ENCODE measurements at regions not wholly inside any gene's neighbourhood (a gene's known extent, or its start where the extent isn't known, plus 50 kb on each side); places are given as distances from the start of the nearest gene placed in this dataset.
"Not testable (repeated sequence)": the region's sequence is repeated elsewhere in the genome, so short reads cannot be mapped to it uniquely, and the experiment has no call there.

DNA sequence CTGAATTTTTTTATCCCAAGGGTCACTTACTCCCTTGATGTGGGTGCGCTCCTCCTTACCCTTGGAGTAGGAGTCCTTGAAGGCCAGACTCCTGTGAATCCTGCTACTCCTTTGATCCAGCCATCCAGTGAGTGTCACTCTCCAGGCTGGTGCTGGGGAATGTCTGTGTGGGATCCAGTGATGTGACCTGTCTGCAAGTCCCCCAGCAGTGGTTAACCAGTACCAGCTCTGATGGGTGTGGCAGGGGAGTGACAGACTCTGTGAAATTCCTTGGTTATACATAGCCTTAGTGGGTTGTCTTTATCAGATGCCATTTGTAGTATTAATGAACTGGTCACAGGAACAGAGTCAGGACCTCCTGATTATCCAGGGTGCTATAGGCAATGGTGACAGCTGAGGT, 409.5 kb upstream of the LMO3 start:
- TF ChIP-seq MXI1 (conservative IDR thresholded peaks at IDR 0.05; ENCODE audit: poor library complexity, severe bottlenecking), result no peak
- TF ChIP-seq EP300 (conservative IDR thresholded peaks at IDR 0.05; ENCODE audit: poor library complexity, severe bottlenecking), result no peak
- no peak for TF ChIP-seq RAD21 (conservative IDR thresholded peaks at IDR 0.05)
- no peak for TF ChIP-seq TAF1 (IDR thresholded peaks at IDR 0.05; ENCODE audit: low read depth)
- TF ChIP-seq POLR2AphosphoS5 (IDR thresholded peaks at IDR 0.05), result no peak
- no peak for TF ChIP-seq CTCF (IDR thresholded peaks at IDR 0.05; ENCODE audit: poor library complexity, severe bottlenecking)
- Histone ChIP-seq H3K27ac (ENCODE audit: low read length) (no peak overlapping the region), H3K36me3 (ENCODE audit: insufficient read depth, low read length) (no peaks in the 10 kb centered on the region), H3K9me2 (ENCODE audit: insufficient read depth, low read length) (no peaks in the 10 kb centered on the region), H3F3A (ENCODE audit: insufficient read depth, low read length, poor library complexity, severe bottlenecking) (no peaks in the 10 kb centered on the region), H3K27me3 (ENCODE audit: insufficient read depth, low read depth, low read length) (no peaks in the 10 kb centered on the region), H3K4me2 (ENCODE audit: low read length) (no peak overlapping the region), H3K9me3 (ENCODE audit: low read length) (no peaks in the 10 kb centered on the region), H3K4me3 (ENCODE audit: low read length) (no peak overlapping the region), H4K20me1 (ENCODE audit: insufficient read depth) (no peaks in the 10 kb centered on the region), H3K9ac (ENCODE audit: low read length) (no peak overlapping the region), H2AFZ (ENCODE audit: low read depth, low read length) (no peak overlapping the region), H3K79me2 (replicated peaks; ENCODE audit: insufficient read depth, low read length) (no peaks in the 10 kb centered on the region)

DNA sequence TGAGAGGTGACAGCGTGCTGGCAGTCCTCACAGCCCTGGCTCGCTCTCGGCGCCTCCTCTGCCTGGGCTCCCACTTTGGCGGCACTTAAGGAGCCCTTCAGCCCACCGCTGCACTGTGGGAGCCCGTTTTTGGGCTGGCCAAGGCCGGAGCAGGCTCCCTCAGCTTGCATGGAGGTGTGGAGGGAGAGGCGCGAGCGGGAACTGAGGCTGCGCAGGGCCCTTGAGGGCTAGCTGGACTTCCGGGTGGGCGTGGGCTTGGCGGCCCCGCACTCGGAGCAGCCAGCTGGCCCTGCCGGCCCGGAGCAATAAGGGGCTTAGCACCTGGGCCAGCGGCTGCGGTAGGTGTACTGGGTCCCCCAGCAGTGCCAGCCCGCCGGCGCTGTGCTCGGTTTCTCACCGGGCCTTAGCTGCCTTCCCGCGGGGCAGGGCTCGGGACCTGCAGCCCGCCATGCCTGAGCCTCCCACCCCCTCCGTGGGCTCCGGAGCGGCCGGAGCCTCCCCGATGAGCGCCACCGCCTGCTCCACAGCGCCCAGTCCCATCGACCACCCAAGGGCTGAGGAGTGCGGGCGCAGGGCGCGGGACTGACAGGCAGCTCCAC, 401.6 kb upstream of the LMO3 start:
- not testable (repeated sequence) for H2AFZ ChIP-seq (ENCODE audit: low read depth, low read length); H3K79me2 ChIP-seq (replicated peaks; ENCODE audit: insufficient read depth, low read length); H4K20me1 ChIP-seq (ENCODE audit: insufficient read depth)

DNA sequence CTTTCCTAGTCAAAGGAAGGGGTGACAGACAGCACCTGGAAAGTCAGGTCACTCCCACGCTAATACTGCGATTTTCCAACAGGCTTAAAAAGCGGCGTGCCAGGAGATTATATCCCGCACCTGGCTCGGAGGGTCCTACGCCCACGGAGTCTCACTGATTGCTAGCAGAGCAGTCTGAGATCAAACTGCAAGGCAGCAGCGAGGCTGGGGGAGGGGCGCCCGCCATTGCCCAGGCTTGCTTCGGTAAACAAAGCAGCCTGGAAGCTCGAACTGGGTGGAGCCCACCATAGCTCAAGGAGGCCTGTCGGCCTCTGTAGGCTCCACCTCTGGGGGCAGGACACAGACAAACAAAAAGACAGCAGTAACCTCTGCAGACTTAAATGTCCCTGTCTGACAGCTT, 392.6 kb upstream of the LMO3 start:
- H3K9me3 ChIP-seq (ENCODE audit: low read length); H3K27me3 ChIP-seq (ENCODE audit: insufficient read depth, low read depth, low read length); H3K4me2 ChIP-seq (ENCODE audit: low read length); H3K79me2 ChIP-seq (replicated peaks; ENCODE audit: insufficient read depth, low read length); H3K36me3 ChIP-seq (ENCODE audit: insufficient read depth, low read length); H3K4me3 ChIP-seq (ENCODE audit: low read length); H4K20me1 ChIP-seq (ENCODE audit: insufficient read depth); H3K9ac ChIP-seq (ENCODE audit: low read length); H3K27ac ChIP-seq (ENCODE audit: low read length); H2AFZ ChIP-seq (ENCODE audit: low read depth, low read length); H3F3A ChIP-seq (ENCODE audit: insufficient read depth, low read length, poor library complexity, severe bottlenecking); H3K9me2 ChIP-seq (ENCODE audit: insufficient read depth, low read length): not testable (repeated sequence)

More for the DNA sequence above, 401.6 kb upstream of the LMO3 start:
- H3K4me2 ChIP-seq (ENCODE audit: low read length); H3K9me3 ChIP-seq (ENCODE audit: low read length); H3K4me3 ChIP-seq (ENCODE audit: low read length); H3K27me3 ChIP-seq (ENCODE audit: insufficient read depth, low read depth, low read length); H3K9me2 ChIP-seq (ENCODE audit: insufficient read depth, low read length); H3K9ac ChIP-seq (ENCODE audit: low read length); H3K27ac ChIP-seq (ENCODE audit: low read length); H3K36me3 ChIP-seq (ENCODE audit: insufficient read depth, low read length); H3F3A ChIP-seq (ENCODE audit: insufficient read depth, low read length, poor library complexity, severe bottlenecking): not testable (repeated sequence)

DNA sequence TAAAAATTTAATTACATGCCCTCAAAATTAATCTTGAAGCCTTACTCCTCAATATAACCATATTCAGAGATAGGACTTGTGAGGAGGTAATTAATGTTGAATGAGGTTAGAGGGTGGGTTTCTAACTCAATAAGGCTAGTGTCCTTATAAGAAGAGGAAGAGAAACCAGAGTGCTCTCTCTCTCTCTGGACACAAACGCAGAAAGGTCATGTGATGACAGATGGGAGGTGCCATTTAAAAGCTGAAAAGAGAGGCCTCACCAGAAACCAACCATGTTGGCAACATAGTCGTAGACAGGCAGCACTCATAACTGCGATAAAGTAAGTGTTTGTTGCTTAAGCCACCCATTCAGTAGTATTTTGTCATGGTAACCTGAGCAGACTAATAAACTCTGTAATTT, 378.5 kb upstream of the LMO3 start:
- Histone ChIP-seq H3K9me2 (ENCODE audit: insufficient read depth, low read length) (no peaks in the 10 kb centered on the region), H3K4me2 (ENCODE audit: low read length) (no peak overlapping the region), H3K9ac (ENCODE audit: low read length) (no peak overlapping the region), H2AFZ (ENCODE audit: low read depth, low read length) (no peak overlapping the region), H3K27ac (ENCODE audit: low read length) (no peak overlapping the region), H3K79me2 (replicated peaks; ENCODE audit: insufficient read depth, low read length) (no peaks in the 10 kb centered on the region), H3K9me3 (ENCODE audit: low read length) (no peaks in the 10 kb centered on the region), H4K20me1 (ENCODE audit: insufficient read depth) (no peaks in the 10 kb centered on the region), H3K4me3 (ENCODE audit: low read length) (no peak overlapping the region), H3F3A (ENCODE audit: insufficient read depth, low read length, poor library complexity, severe bottlenecking) (no peaks in the 10 kb centered on the region), H3K36me3 (ENCODE audit: insufficient read depth, low read length) (no peaks in the 10 kb centered on the region), H3K27me3 (ENCODE audit: insufficient read depth, low read depth, low read length) (no peaks in the 10 kb centered on the region)
- no peak for TF ChIP-seq RAD21 (conservative IDR thresholded peaks at IDR 0.05)
- no peak for TF ChIP-seq EP300 (conservative IDR thresholded peaks at IDR 0.05; ENCODE audit: poor library complexity, severe bottlenecking)
- TF ChIP-seq SMC3 (conservative IDR thresholded peaks at IDR 0.05; ENCODE audit: poor library complexity), result no peak
- no peak for TF ChIP-seq MXI1 (conservative IDR thresholded peaks at IDR 0.05; ENCODE audit: poor library complexity, severe bottlenecking)
- TF ChIP-seq, protein P1, sequence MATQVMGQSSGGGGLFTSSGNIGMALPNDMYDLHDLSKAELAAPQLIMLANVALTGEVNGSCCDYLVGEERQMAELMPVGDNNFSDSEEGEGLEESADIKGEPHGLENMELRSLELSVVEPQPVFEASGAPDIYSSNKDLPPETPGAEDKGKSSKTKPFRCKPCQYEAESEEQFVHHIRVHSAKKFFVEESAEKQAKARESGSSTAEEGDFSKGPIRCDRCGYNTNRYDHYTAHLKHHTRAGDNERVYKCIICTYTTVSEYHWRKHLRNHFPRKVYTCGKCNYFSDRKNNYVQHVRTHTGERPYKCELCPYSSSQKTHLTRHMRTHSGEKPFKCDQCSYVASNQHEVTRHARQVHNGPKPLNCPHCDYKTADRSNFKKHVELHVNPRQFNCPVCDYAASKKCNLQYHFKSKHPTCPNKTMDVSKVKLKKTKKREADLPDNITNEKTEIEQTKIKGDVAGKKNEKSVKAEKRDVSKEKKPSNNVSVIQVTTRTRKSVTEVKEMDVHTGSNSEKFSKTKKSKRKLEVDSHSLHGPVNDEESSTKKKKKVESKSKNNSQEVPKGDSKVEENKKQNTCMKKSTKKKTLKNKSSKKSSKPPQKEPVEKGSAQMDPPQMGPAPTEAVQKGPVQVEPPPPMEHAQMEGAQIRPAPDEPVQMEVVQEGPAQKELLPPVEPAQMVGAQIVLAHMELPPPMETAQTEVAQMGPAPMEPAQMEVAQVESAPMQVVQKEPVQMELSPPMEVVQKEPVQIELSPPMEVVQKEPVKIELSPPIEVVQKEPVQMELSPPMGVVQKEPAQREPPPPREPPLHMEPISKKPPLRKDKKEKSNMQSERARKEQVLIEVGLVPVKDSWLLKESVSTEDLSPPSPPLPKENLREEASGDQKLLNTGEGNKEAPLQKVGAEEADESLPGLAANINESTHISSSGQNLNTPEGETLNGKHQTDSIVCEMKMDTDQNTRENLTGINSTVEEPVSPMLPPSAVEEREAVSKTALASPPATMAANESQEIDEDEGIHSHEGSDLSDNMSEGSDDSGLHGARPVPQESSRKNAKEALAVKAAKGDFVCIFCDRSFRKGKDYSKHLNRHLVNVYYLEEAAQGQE (IDR thresholded peaks at IDR 0.05; ENCODE audit: borderline replicate concordance), result no peak
- no peak for TF ChIP-seq TAF1 (IDR thresholded peaks at IDR 0.05; ENCODE audit: low read depth)
- no peak for TF ChIP-seq EZH2 (IDR thresholded peaks at IDR 0.05; ENCODE audit: borderline replicate concordance, insufficient read depth, low read length, poor library complexity, severe bottlenecking)
- TF ChIP-seq POLR2AphosphoS5 (IDR thresholded peaks at IDR 0.05), result no peak
- no peak for TF ChIP-seq CTCF (IDR thresholded peaks at IDR 0.05; ENCODE audit: poor library complexity, severe bottlenecking)

Data from neural cell (in vitro differentiated cells).